ENCODE measurements at regions not wholly inside any gene's neighbourhood (a gene's known extent, or its start where the extent isn't known, plus 50 kb on each side); places are given as distances from the start of the nearest gene placed in this dataset.
"Not testable (repeated sequence)": the region's sequence is repeated elsewhere in the genome, so short reads cannot be mapped to it uniquely, and the experiment has no call there.

- FAIRE-seq (no peak), DNase-seq (ENCODE audit: low read depth) (no peak)
- TF ChIP-seq, protein P1, sequence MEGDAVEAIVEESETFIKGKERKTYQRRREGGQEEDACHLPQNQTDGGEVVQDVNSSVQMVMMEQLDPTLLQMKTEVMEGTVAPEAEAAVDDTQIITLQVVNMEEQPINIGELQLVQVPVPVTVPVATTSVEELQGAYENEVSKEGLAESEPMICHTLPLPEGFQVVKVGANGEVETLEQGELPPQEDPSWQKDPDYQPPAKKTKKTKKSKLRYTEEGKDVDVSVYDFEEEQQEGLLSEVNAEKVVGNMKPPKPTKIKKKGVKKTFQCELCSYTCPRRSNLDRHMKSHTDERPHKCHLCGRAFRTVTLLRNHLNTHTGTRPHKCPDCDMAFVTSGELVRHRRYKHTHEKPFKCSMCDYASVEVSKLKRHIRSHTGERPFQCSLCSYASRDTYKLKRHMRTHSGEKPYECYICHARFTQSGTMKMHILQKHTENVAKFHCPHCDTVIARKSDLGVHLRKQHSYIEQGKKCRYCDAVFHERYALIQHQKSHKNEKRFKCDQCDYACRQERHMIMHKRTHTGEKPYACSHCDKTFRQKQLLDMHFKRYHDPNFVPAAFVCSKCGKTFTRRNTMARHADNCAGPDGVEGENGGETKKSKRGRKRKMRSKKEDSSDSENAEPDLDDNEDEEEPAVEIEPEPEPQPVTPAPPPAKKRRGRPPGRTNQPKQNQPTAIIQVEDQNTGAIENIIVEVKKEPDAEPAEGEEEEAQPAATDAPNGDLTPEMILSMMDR (IDR thresholded peaks at IDR 0.05; ENCODE audit: insufficient read depth, low read length, severe bottlenecking), result no peak
- Histone ChIP-seq H3K4me3 (ENCODE audit: low read depth, low read length) (no peak overlapping the region), H3K27me3 (ENCODE audit: control insufficient read depth, insufficient read depth, low read length) (no peaks in the 10 kb centered on the region), H3K36me3 (ENCODE audit: control insufficient read depth, insufficient read depth, low read length) (no peaks in the 10 kb centered on the region)
Observed at GRCh38 chr6:137395316-137395715, 98.9 kb downstream of the OLIG3 start.

GRCh38 chr6:137391061-137391814 lies 103.0 kb downstream of the OLIG3 start:
- FAIRE-seq, result no peak
- Histone ChIP-seq H3K36me3 (ENCODE audit: control insufficient read depth, insufficient read depth, low read length) (no peaks in the 10 kb centered on the region), H3K4me3 (ENCODE audit: low read depth, low read length) (no peak overlapping the region), H3K27me3 (ENCODE audit: control insufficient read depth, insufficient read depth, low read length) (no peaks in the 10 kb centered on the region)
- TF ChIP-seq, protein P1 (IDR thresholded peaks at IDR 0.05; ENCODE audit: insufficient read depth, low read length, severe bottlenecking), result no peak
- no peak for DNase-seq (ENCODE audit: low read depth)

- Histone ChIP-seq H3K27me3 (ENCODE audit: control insufficient read depth, insufficient read depth, low read length) (no peaks in the 10 kb centered on the region), H3K36me3 (ENCODE audit: control insufficient read depth, insufficient read depth, low read length) (no peaks in the 10 kb centered on the region), H3K4me3 (ENCODE audit: low read depth, low read length) (no peak overlapping the region)
- DNase-seq (ENCODE audit: low read depth), result no peak
- TF ChIP-seq, protein P1 (IDR thresholded peaks at IDR 0.05; ENCODE audit: insufficient read depth, low read length, severe bottlenecking), result no peak
- FAIRE-seq, result no peak
Observed at GRCh38 chr6:137390334-137390733, 103.9 kb downstream of the OLIG3 start.

- TF ChIP-seq, protein P1 (IDR thresholded peaks at IDR 0.05; ENCODE audit: insufficient read depth, low read length, severe bottlenecking), result no peak
- peaks cover 3% of the 10 kb centered on the region for H3K27me3 ChIP-seq (ENCODE audit: control insufficient read depth, insufficient read depth, low read length)
- DNase-seq (ENCODE audit: low read depth) (peak; percentile 58), FAIRE-seq (no peak)
- H3K4me3 ChIP-seq (ENCODE audit: low read depth, low read length), result no peak overlapping the region
- no peaks in the 10 kb centered on the region for H3K36me3 ChIP-seq (ENCODE audit: control insufficient read depth, insufficient read depth, low read length)
Observed at GRCh38 chr6:137389150-137389704, 105.0 kb downstream of the OLIG3 start.

DNA sequence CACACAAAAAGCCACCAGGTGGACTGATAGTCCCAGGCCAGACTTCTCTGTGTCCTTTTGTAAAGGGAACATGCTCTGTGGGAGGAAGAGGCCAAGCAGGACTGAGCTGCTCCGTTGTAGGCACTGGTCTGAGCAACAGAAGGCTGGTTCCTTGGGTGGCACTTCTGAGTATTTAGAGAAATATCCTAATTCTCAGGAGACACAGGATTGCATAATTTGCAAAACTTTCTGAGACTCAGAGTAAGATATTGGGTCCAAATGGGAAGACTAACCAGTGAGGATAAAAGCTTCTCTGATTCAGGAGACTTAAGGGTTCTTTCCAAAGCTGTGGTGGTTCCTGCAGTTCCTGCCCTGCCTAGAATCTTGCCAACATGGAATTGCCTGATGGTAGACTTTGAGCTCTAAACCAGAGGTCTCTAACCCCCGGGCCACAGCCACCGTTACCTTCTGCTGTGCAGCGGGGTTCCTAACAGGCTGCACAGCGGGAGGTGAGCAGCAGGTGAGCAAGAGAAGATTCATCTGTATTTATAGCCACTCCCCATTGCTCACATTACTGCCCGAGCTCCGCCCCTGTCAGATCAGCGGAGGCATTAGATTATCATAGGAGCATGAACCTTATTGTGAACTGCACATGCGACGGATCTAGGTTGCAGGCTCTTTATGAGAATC lies 107.0 kb downstream of the OLIG3 start:
- no peak for DNase-seq (ENCODE audit: low read depth)
- H3K36me3 ChIP-seq (ENCODE audit: control insufficient read depth, insufficient read depth, low read length), result no peaks in the 10 kb centered on the region
- FAIRE-seq, result no peak
- TF ChIP-seq, protein P1 (IDR thresholded peaks at IDR 0.05; ENCODE audit: insufficient read depth, low read length, severe bottlenecking), result no peak
- peaks cover 3% of the 10 kb centered on the region for H3K27me3 ChIP-seq (ENCODE audit: control insufficient read depth, insufficient read depth, low read length)
- H3K4me3 ChIP-seq (ENCODE audit: low read depth, low read length), result no peak overlapping the region

DNA sequence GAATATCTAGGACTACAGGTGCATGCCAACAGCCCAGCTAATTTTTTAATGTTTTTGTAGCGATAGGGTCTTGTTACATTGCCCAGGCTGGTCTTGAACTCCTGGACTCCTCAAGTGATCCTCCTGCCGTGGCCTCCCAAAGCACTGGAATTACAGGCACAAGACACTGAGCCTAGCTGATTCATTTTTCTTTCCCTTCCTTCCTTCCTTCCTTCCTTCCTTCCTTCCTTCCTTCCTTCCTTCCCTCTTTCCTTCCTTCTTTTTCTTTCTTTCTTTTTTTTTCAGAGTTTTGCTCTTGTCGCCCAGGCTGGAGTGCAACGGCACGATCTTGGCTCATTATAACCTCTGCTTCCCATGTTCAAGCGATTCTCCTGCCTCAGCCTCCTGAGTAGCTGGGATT lies 110.9 kb downstream of the OLIG3 start:
- H3K4me3 ChIP-seq (ENCODE audit: low read depth, low read length); H3K36me3 ChIP-seq (ENCODE audit: control insufficient read depth, insufficient read depth, low read length); FAIRE-seq; H3K27me3 ChIP-seq (ENCODE audit: control insufficient read depth, insufficient read depth, low read length); DNase-seq (ENCODE audit: low read depth): not testable (repeated sequence)

All from bronchial epithelial cell (primary cell).